ENCODE measurements at regions not wholly inside any gene's neighbourhood (a gene's known extent, or its start where the extent isn't known, plus 50 kb on each side); places are given as distances from the start of the nearest gene placed in this dataset.

- no peak overlapping the region for H2AFZ ChIP-seq (ENCODE audit: low read depth)
- DNase-seq, result no peak
- H3K9me3 ChIP-seq, result no peaks in the 10 kb centered on the region
- no peak overlapping the region for H3K9ac ChIP-seq
- TF ChIP-seq CHD2 (IDR thresholded peaks at IDR 0.05; ENCODE audit: low read length, partially characterized antibody) (no peak), YY1 (IDR thresholded peaks at IDR 0.05; ENCODE audit: low read depth) (no peak), RFX5 (IDR thresholded peaks at IDR 0.05; ENCODE audit: low read length) (no peak), USF1 (IDR thresholded peaks at IDR 0.05; ENCODE audit: borderline replicate concordance, low read depth) (no peak), IRF3 (IDR thresholded peaks at IDR 0.05; ENCODE audit: low read depth, low read length) (no peak), GATA2 (CRISPR knock-in tag; IDR thresholded peaks at IDR 0.05) (no peak), ELF1 (IDR thresholded peaks at IDR 0.05) (no peak), USF2 (IDR thresholded peaks at IDR 0.05; ENCODE audit: borderline replicate concordance, low read depth, low read length) (no peak), TEAD4 (IDR thresholded peaks at IDR 0.05; ENCODE audit: borderline replicate concordance, insufficient read depth) (no peak), EP300 (IDR thresholded peaks at IDR 0.05; ENCODE audit: borderline replicate concordance in 1 of 2, low read depth in 1 of 2, low read length in 1 of 2) (no peak), NRF1 (IDR thresholded peaks at IDR 0.05; ENCODE audit: low read depth, low read length) (no peak), CTCF (IDR thresholded peaks at IDR 0.05) (no peak), FOXM1 (IDR thresholded peaks at IDR 0.05; ENCODE audit: low read depth) (no peak), REST (IDR thresholded peaks at IDR 0.05; ENCODE audit: low read depth, low read length) (no peak), POLR2AphosphoS5 (IDR thresholded peaks at IDR 0.05; ENCODE audit: low read depth, low read length) (no peak), NFIC (IDR thresholded peaks at IDR 0.05; ENCODE audit: borderline replicate concordance) (no peak), SIN3A (IDR thresholded peaks at IDR 0.05; ENCODE audit: borderline replicate concordance, low read depth, low read length) (no peak)
- no peak overlapping the region for H3K4me3 ChIP-seq (ENCODE audit: low read depth in 2 of 2, low read length in 1 of 2)
- H3K27ac ChIP-seq (ENCODE audit: low read depth in 2 of 2, low read length in 1 of 2), result no peak overlapping the region
- peaks cover 0 to 3% of the 10 kb centered on the region in 2 experiments; a peak in 2 of 4 replicates for H3K4me1 ChIP-seq (ENCODE audit: control insufficient read depth in 1 of 2, insufficient read depth in 2 of 2, low read depth in 1 of 2, low read length in 1 of 2)
- H3K9me2 ChIP-seq, result no peaks in the 10 kb centered on the region
- 36% methylated on average over 3 of the region's 3 CpGs for WGBS (ENCODE audit: low lambda C conversion rate)
- ChIA-PET CTCF (no interaction called here), POLR2A (no interaction called here)
- no peak overlapping the region for H3K4me2 ChIP-seq
- no peaks in the 10 kb centered on the region for H3K79me2 ChIP-seq (ENCODE audit: insufficient read depth)
- H3F3A ChIP-seq (replicated peaks; ENCODE audit: insufficient read depth), result no peaks in the 10 kb centered on the region
- H4K20me1 ChIP-seq (ENCODE audit: insufficient read depth), result no peaks in the 10 kb centered on the region
- H3K36me3 ChIP-seq (replicated peaks in 1 of 2; ENCODE audit: control insufficient read depth in 1 of 2, insufficient read depth in 2 of 2, low read length in 1 of 2), result no peaks in the 10 kb centered on the region
- H3K27me3 ChIP-seq (ENCODE audit: insufficient read depth), result no peaks in the 10 kb centered on the region
Observed at GRCh38 chr9:73738741-73739530, 587.3 kb downstream of the ANXA1 start.

All from SK-N-SH (cell line).